ENCODE measurements at regions not wholly inside any gene's neighbourhood (a gene's known extent, or its start where the extent isn't known, plus 50 kb on each side); places are given as distances from the start of the nearest gene placed in this dataset.

DNA sequence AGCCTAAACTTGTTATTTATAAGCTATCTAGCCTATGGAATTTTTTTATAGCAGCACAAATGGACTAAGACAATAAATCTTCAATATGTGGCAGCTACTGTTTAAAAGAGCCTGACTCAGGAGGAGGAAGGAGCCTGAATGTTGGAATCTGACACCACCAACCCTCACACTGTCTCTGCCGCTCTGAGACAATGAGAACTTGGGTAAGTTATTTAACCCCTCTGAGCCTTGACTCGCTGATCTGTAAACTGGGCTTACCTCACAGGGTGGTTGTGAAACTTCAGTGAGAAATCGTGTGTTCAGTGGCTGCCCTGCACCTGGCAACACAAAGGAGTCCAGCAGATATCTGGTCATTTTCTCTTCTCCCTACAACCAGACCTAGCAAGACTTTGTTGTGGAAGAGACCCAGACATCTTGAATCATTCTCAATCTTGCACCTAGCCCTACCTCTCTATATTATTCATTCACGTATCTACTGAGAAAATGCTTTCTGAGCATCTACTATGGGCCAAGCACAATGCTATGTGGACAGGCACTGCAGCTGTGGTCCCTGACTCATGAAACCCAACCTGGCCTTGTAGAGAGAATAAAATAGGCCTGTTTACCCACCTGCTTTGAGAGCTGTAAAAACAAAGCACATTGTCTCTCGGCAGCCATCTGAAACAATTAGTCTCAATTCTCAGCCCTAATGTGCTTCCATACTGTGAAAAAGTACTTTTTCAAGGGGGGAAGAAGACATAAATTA, 81.9 kb upstream of the SLC25A36 start:
- TF ChIP-seq HDGF (IDR thresholded peaks at IDR 0.05; ENCODE audit: borderline replicate concordance) (no peak), SUZ12 (IDR thresholded peaks at IDR 0.05) (no peak), FOXM1 (IDR thresholded peaks at IDR 0.05; ENCODE audit: borderline replicate concordance) (no peak), ZNF384 (IDR thresholded peaks at IDR 0.05) (no peak), SP1 (IDR thresholded peaks at IDR 0.05) (no peak), ELF4 (IDR thresholded peaks at IDR 0.05) (no peak), BHLHE40 (IDR thresholded peaks at IDR 0.05; ENCODE audit: borderline replicate concordance) (no peak)
